ENCODE measurements at regions not wholly inside any gene's neighbourhood (a gene's known extent, or its start where the extent isn't known, plus 50 kb on each side); places are given as distances from the start of the nearest gene placed in this dataset.
A peak's percentile ranks its signal among the peaks of the same experiment; 100 is the strongest.

DNA sequence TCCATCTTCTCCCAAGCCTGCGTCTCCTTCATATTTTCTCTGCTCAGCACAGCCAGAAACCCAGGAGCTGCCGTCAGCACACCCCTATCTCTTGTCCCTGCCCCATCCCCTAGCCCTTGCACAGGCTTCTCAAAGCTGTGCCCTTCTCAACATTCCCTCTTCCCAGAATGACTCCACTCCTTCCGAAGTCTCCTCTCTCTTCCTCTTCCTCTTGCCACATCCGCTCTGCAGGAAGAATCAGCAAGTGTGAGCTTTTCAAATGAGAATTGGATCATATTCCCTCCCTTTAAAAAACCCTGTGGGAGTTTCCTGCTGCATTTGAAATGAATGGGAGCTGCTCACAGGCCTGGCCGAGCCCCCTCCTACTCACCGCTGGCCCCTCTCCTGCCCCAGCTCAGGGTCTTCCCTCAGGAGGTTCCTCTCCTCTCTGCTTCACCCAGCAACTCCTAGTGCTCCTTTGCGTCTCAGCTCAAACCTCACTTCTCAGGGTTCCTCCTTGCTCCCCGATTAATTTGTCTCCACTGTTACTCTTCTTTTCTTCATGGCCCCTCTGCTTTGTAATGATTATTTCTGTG, 528.5 kb upstream of the CCDC196 start:
- H3K4me3 ChIP-seq (replicated peaks; ENCODE audit: low read depth, low read length) = no peak overlapping the region
- TF ChIP-seq, protein P1, sequence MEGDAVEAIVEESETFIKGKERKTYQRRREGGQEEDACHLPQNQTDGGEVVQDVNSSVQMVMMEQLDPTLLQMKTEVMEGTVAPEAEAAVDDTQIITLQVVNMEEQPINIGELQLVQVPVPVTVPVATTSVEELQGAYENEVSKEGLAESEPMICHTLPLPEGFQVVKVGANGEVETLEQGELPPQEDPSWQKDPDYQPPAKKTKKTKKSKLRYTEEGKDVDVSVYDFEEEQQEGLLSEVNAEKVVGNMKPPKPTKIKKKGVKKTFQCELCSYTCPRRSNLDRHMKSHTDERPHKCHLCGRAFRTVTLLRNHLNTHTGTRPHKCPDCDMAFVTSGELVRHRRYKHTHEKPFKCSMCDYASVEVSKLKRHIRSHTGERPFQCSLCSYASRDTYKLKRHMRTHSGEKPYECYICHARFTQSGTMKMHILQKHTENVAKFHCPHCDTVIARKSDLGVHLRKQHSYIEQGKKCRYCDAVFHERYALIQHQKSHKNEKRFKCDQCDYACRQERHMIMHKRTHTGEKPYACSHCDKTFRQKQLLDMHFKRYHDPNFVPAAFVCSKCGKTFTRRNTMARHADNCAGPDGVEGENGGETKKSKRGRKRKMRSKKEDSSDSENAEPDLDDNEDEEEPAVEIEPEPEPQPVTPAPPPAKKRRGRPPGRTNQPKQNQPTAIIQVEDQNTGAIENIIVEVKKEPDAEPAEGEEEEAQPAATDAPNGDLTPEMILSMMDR (IDR thresholded peaks at IDR 0.05; ENCODE audit: low read length, missing control alignments) = no peak
- DNase-seq (ENCODE audit: low read depth) = no peak

DNA sequence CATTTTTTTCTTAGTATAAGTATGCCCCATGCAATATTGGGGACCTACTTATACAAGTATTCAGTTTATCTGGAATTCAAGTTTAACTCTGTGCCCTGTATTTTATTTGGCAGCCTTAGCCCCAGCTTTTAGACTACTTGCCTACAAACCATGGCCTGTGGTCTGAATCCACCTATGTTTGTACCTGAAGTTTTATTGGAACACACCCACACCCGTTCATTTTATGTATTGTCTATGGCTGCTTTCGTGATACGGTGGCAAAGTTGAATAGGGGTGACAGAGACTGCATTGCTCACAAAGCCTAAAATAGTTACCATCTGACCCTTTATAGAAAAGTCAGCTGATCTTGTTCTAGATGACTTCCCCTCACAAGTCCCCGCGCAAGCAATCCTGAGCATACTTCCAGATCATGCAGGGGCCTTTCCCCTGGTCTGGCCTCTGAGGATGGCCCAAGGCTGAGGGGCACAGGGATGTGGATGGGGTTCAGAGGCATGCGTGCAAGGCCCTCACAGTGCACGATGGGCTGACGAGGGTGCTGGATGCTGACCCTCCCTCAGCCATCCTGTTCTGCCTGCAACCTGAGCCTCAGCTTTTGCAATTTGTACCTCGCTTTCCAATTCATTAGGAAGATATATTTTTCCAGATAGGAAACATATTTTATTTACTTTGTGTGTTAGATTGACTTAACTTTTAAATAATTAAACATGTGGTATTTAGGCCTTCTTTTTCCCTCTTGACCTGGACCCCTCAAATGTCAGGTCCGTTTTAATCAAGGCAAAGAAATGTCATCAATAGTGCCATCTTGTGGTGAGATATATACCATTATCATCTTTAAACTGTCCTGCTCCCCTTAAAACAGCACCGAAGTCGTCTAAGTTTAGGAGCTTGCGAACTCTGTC, 527.3 kb upstream of the CCDC196 start:
- peak; percentile 56 for DNase-seq (ENCODE audit: low read depth)

DNA sequence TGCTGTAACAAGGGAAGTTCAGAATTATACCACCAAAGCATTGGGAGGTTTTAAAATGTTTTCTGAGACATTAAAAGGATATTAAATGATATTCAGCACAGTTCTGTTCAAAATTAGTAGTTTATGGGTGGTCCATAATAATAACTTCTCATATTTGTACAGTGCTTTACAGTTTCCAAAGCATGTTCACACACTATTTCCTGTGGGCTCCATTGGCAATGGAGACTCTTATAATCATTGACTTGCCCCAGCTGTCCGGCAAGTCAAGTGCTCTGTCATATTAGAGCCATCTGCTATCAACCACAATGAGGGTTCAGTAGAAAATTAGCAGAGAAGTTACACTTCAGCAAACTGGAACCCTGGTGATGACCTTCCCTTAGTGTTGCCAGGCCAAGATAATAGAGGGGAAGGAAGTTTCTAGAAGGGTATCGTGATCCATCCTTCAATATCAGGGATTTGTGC, 526.6 kb upstream of the CCDC196 start:
- no peak overlapping the region for H3K4me3 ChIP-seq (replicated peaks; ENCODE audit: low read depth, low read length)
- TF ChIP-seq, protein P1 (IDR thresholded peaks at IDR 0.05; ENCODE audit: low read length, missing control alignments) = no peak
- no peak for DNase-seq (ENCODE audit: low read depth)

More for the DNA sequence above, 527.3 kb upstream of the CCDC196 start:
- TF ChIP-seq, protein P1 (IDR thresholded peaks at IDR 0.05; ENCODE audit: low read length, missing control alignments) = peak; percentile 42
- no peak overlapping the region for H3K4me3 ChIP-seq (replicated peaks; ENCODE audit: low read depth, low read length)

DNA sequence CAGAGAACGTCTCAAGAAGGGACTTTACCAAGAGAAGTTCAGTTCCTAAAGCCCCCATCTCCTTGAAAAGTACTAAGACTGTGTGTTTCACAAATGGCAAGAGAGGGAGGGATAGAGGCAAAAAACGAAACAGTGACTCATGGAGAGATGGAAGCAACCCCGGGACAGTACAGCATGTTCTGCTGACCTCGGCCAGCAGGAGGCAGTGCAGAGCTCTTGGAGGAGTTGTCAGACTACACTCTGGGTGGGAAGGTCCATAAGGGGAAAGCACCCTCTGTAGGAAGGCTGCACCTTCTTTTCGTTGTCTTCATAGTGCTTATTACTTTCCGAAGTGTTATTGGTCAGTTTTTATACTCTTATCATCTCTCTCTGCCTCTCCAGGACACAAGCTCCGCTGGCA, 525.2 kb upstream of the CCDC196 start:
- DNase-seq (ENCODE audit: low read depth) = peak; percentile 76
- no peak overlapping the region for H3K4me3 ChIP-seq (replicated peaks; ENCODE audit: low read depth, low read length)
- TF ChIP-seq, protein P1 (IDR thresholded peaks at IDR 0.05; ENCODE audit: low read length, missing control alignments) = peak; percentile 94

DNA sequence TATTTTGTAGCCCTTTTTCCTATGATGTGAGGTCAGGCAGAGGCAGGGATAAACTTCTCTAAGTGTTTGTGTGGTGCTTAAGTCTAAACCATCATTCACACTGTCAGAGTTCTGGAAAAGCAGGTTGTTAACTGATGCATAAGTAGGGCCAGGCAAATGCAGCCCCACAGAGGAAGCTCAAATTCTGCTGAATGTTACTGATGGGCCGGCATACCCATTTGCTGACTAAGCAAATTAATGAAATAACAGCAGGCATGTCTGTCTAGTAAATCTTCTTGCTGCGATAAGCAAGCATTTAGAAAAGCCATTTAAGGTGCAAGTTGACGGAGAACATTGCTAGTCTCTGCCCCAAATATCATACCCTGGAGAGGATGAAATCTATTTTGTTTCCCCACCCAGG, 523.2 kb upstream of the CCDC196 start:
- TF ChIP-seq, protein P1 (IDR thresholded peaks at IDR 0.05; ENCODE audit: low read length, missing control alignments) = no peak
- no peak overlapping the region for H3K4me3 ChIP-seq (replicated peaks; ENCODE audit: low read depth, low read length)
- DNase-seq (ENCODE audit: low read depth) = no peak

DNA sequence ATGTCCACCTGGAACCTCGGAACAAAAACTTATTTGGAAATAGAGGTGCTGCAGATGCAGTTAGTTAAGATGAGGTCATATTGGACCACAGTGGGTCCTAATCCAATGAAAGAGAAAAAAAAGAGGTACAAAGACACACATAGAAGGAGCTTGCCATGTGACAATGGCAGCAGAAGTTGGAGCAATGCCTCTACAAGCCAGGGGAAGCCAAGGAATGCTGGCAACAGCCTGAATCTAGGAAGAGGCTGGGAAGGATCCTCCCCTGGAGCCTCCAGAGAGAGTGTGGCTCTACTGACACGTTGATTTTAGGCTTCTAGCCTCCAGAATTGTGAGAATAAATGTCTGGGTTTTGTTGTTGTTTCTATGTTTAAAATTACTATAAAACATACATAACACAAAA, 521.8 kb upstream of the CCDC196 start:
- DNase-seq (ENCODE audit: low read depth) = peak; percentile 13
- no peak overlapping the region for H3K4me3 ChIP-seq (replicated peaks; ENCODE audit: low read depth, low read length)
- TF ChIP-seq, protein P1 (IDR thresholded peaks at IDR 0.05; ENCODE audit: low read length, missing control alignments) = no peak
